HG03354 (cell line): ENCODE measurements at regions not wholly inside any gene's neighbourhood (a gene's known extent, or its start where the extent isn't known, plus 50 kb on each side); places are given as distances from the start of the nearest gene placed in this dataset.

Source experiments
- ATAC-seq: cut with Tn5 transposase; IDR thresholded peaks from one replicate; pipeline ENCODE4 v1.9.1; 2021; ENCODE audit warnings: mild to moderate bottlenecking; ENCODE audit not compliant: unreplicated experiment, poor library complexity, severe bottlenecking

- no peak for ATAC-seq
Measured at GRCh38 chr3:31125413-31126020, 231.1 kb upstream of the GADL1 start.

- peak; percentile 42 for ATAC-seq
Measured at GRCh38 chr3:31129241-31129640, 234.8 kb upstream of the GADL1 start.

GRCh38 chr3:31132132-31132769, 237.8 kb upstream of the GADL1 start:
- ATAC-seq = peak; percentile 60

- peak; percentile 63 for ATAC-seq
Measured at GRCh38 chr3:31133541-31133940, 239.1 kb upstream of the GADL1 start.

GRCh38 chr3:31135546-31135945, 241.1 kb upstream of the GADL1 start:
- no peak for ATAC-seq

GRCh38 chr3:31137718-31138465, 243.4 kb upstream of the GADL1 start:
- ATAC-seq = no peak

GRCh38 chr3:31140470-31140869, 246.0 kb upstream of the GADL1 start:
- no peak for ATAC-seq

- ATAC-seq = no peak
Measured at GRCh38 chr3:31142139-31142538, 247.7 kb upstream of the GADL1 start.

- no peak for ATAC-seq
Measured at GRCh38 chr3:31142543-31142942, 248.1 kb upstream of the GADL1 start.

- ATAC-seq = no peak
Measured at GRCh38 chr3:31145062-31145461, 250.6 kb upstream of the GADL1 start.

GRCh38 chr3:31147550-31147949, 253.1 kb upstream of the GADL1 start:
- no peak for ATAC-seq

- peak; percentile 72 for ATAC-seq
Measured at GRCh38 chr3:31157047-31157694, 262.7 kb upstream of the GADL1 start.

GRCh38 chr3:31157893-31158620, 263.6 kb upstream of the GADL1 start:
- no peak for ATAC-seq

- ATAC-seq = no peak
Measured at GRCh38 chr3:31159331-31160039, 265.0 kb upstream of the GADL1 start.

- ATAC-seq = no peak
Measured at GRCh38 chr3:31161889-31162288, 267.4 kb upstream of the GADL1 start.

GRCh38 chr3:31164381-31164780, 269.9 kb upstream of the GADL1 start:
- no peak for ATAC-seq

GRCh38 chr3:31165399-31165860, 271.0 kb upstream of the GADL1 start:
- ATAC-seq = no peak

- ATAC-seq = no peak
Measured at GRCh38 chr3:31166249-31166885, 271.9 kb upstream of the GADL1 start.

GRCh38 chr3:31167666-31168065, 273.2 kb upstream of the GADL1 start:
- no peak for ATAC-seq
